Stimulated activated CD8-positive, alpha-beta memory T cell treated with anti-CD3 and anti-CD28 coated beads, Interleukin-7, amount 100 ng/mL, for 48 hours (primary cell): ENCODE measurements at regions not wholly inside any gene's neighbourhood (a gene's known extent, or its start where the extent isn't known, plus 50 kb on each side); places are given as distances from the start of the nearest gene placed in this dataset.

Source experiments
- DNase-seq, 2 donors: peaks; one replicate each; pipeline ENCODE4 v3.0.0-alpha.2; 2020; ENCODE audit warnings: low read depth in 1 of 2; ENCODE audit errors: extremely low read depth in 1 of 2

- no peak for DNase-seq
Measured at GRCh38 chrX:140848800-140849199, 139.2 kb downstream of the LINC00632 start.

GRCh38 chrX:140860718-140861117, 141.7 kb upstream of the SPANXB1 start:
- no peak for DNase-seq

- no peak for DNase-seq
Measured at GRCh38 chrX:140866446-140866845, 135.9 kb upstream of the SPANXB1 start.

DNA sequence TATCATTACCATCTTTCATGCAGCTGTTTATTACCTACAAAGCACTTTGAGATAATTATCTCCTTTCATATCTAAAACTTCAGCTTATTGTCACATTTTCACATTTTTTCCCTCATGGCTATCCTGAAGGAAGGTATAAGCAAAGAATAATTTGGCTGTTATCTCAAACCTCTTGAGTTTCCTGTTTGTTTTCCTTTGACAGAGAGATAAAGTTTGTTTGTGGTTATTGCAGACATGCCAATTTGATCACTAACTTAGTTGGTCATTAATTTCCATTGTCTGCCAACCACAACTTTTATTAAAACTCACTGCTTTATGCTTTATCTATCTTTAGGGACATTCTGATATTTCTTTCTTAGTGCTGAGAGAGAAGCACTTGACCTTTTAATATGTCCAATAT, 89.8 kb upstream of the SPANXB1 start:
- no peak for DNase-seq

- DNase-seq: no peak
Measured at GRCh38 chrX:140913802-140914501, 88.4 kb upstream of the SPANXB1 start.

DNA sequence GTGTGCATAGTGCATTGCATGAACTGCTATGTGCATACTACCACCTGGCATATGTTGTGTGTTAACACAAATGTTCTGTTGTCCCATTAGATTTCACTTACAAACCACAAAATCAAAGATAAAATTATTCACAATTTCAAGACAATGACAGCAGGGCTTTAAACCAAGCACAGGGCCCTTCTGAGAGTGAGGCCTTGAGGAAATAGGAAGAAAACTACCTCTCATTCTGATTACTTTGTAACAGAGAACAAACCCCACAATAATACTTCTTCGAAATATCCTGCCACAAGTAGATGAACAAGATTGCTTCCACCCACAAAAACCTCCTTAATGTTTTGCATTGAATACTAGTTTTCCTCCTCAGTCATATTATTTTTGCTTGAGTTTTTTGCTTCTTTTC, 85.5 kb upstream of the SPANXB1 start:
- no peak for DNase-seq

DNA sequence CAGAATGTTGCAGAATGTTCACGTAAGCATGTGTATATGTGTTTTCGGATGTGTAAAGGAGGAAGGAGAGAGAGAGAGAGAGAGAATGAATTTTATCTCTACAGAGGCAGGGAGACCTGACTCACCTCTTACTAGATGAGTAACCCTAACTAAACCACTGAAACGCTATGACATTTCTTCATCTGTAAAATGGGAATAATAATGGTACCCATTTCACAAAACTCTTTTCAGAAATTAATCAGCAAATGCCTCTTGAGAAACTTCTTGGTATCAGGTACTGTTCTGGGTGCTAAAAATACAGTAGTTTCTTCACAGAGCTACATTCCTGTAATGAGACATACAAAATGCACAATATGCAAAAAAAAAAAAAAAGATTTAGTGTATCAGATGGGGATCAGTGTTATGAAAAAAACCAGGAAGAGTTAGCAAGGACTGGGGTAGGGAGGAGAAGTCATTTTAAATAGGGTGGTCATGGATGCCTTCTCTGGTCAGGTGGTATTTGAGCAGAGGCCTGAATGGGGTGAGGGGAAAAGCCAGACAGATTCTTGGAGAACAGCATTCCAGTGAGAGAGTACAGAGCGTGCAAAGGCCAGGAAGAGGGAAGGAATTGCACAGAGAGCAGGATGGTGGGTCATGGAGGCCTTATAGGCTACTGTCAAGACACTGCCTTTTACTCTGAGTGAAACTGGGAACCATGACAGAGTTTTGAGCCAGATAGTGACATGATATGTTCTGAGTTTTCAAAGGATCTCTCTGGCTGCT, 84.9 kb upstream of the SPANXB1 start:
- no peak for DNase-seq

DNA sequence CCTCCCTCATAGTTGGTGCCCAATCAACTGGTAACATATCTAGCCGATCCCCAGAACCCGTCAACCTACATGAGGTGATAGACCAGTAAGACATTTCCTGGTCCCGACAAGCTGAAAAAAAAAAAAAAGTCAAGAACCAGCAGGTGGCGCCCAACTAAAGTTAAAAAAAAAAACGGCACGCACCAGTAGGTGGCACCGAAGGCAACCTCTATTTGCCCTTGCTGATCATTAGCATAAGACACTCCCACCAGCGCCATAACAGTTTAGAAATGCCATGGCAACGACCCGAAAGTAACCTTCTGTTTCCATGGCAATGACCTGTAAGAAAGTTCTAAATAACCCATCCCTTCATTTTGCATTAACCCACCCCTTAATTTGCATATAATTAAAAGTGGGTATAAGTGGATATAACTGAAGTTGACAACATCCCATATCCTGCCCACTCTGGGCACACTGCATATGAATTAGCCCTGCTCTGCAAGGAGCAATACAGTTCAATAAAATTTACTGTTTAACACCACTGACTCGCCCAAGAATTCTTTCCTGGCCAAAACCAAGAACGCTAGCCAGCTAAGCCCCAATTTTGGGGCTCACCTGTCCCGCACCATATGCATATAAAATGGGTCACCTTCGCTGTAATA, 83.9 kb upstream of the SPANXB1 start:
- DNase-seq: peak in 1 of 2 donors; percentile 2

GRCh38 chrX:140920416-140920815, 82.0 kb upstream of the SPANXB1 start:
- no peak for DNase-seq

- DNase-seq: no peak
Measured at GRCh38 chrX:140923118-140923517, 79.3 kb upstream of the SPANXB1 start.

GRCh38 chrX:140928739-140929138, 73.7 kb upstream of the SPANXB1 start:
- no peak for DNase-seq

GRCh38 chrX:140933016-140933415, 69.4 kb upstream of the SPANXB1 start:
- no peak for DNase-seq

GRCh38 chrX:140933874-140934655, 68.3 kb upstream of the SPANXB1 start:
- no peak for DNase-seq

DNA sequence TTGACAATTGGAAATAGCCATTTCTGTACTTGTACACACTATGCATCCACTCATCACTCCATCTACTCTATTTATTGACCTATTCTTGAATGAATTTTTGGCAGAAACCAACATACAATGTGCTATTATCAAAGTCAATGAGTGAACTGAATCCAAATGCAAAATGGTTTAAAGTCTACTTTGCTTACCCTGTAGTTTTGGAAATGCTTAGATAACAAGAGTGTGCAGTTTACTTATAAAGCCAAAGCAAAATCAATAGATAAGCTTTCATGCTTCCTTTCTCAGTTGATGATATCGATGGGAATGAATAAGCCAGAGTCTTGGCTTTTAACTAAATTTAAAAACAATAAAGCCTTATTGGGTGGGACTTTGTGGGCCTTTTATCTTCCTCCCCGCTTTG, 58.9 kb upstream of the SPANXB1 start:
- no peak for DNase-seq

DNA sequence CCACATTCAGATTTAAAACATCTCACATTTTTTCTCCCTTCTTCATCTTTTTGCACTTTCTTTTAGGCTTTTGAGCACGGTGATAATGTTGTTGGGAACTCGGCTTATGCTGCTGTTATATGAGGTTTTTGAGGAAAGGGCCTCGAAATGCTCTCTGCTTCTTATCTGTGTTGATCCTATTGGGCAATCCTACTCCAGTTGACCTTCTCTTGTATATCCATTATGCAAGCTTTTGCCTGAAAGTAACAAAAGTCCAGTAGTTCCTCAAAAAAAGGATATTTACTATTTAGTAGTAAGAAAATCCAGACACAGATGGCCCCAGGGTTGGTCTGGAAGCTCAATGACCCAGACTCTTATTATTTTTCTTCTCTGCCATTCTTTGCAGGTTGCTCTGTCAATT, 57.7 kb upstream of the SPANXB1 start:
- no peak for DNase-seq

GRCh38 chrX:140948827-140949226, 53.6 kb upstream of the SPANXB1 start:
- DNase-seq: no peak

- DNase-seq: no peak
Measured at GRCh38 chrX:140949233-140949632, 53.2 kb upstream of the SPANXB1 start.
